Esophagus muscularis mucosa (tissue), 4 donors: ENCODE measurements at regions not wholly inside any gene's neighbourhood (a gene's known extent, or its start where the extent isn't known, plus 50 kb on each side); places are given as distances from the start of the nearest gene placed in this dataset.

Experiments used
- EP300 ChIP-seq: sonication (generic); formaldehyde crosslinking; IDR thresholded peaks from one replicate; pipeline ENCODE4 v1.6.1; 2017; ENCODE audit warnings: antibody characterized with exemption
- POLR2A ChIP-seq: fragments of 450-650 bp; IDR thresholded peaks from one replicate; pipeline ENCODE4 v1.6.1; 2017; ENCODE audit warnings: antibody characterized with exemption, moderate library complexity, mild to moderate bottlenecking, low read depth
- POLR2AphosphoS5 ChIP-seq, 2 donors: sonication (generic); formaldehyde crosslinking; IDR thresholded peaks; one replicate each; pipeline ENCODE4 v1.6.1; 2017; ENCODE audit warnings: antibody characterized with exemption in 2 of 2
- TF ChIP-seq, protein P1 (sequence below), 3 experiments: fragments of 200-600 bp in 2 of 3; fragments of 450-650 bp in 1 of 3; sonication (generic) in 2 of 3; IDR thresholded peaks; one replicate each; pipeline ENCODE4 v1.5.1; 2017 to 2019; ENCODE audit warnings: antibody characterized with exemption in 3 of 3, mild to moderate bottlenecking in 2 of 3, moderate library complexity in 1 of 3

DNA sequence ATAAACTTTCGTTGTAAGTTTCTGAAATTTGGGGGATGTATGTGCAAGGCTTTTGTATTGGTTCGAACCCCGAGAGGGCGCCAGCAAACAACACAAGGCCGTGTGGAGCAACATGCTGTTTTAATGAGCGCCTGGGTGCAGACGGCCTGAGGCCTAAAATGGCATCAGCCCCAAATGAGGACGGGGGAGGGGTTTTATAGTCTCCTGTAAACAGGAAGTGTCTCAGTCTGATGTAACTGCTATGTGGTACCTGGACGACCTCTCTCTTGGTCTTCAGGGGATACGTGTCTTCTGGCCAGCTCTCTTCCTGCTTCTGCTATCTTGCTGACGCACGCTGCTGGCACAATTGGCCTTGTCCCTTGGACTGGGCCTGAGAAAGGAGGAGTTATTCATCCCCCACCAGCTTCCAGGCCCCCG lies 1348.0 kb downstream of the ADGRL3 start:
- TF ChIP-seq EP300 (no peak), POLR2A (no peak), POLR2AphosphoS5 (IDR thresholded peaks at IDR 0.05) (no peak)
- TF ChIP-seq, protein P1, sequence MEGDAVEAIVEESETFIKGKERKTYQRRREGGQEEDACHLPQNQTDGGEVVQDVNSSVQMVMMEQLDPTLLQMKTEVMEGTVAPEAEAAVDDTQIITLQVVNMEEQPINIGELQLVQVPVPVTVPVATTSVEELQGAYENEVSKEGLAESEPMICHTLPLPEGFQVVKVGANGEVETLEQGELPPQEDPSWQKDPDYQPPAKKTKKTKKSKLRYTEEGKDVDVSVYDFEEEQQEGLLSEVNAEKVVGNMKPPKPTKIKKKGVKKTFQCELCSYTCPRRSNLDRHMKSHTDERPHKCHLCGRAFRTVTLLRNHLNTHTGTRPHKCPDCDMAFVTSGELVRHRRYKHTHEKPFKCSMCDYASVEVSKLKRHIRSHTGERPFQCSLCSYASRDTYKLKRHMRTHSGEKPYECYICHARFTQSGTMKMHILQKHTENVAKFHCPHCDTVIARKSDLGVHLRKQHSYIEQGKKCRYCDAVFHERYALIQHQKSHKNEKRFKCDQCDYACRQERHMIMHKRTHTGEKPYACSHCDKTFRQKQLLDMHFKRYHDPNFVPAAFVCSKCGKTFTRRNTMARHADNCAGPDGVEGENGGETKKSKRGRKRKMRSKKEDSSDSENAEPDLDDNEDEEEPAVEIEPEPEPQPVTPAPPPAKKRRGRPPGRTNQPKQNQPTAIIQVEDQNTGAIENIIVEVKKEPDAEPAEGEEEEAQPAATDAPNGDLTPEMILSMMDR (IDR thresholded peaks at IDR 0.05), result no peak
